HG03139 (cell line): ENCODE measurements at regions not wholly inside any gene's neighbourhood (a gene's known extent, or its start where the extent isn't known, plus 50 kb on each side); places are given as distances from the start of the nearest gene placed in this dataset.
"Not testable (repeated sequence)": the region's sequence is repeated elsewhere in the genome, so short reads cannot be mapped to it uniquely, and the experiment has no call there.

ENCODE experiments used
- ATAC-seq: cut with Tn5 transposase; IDR thresholded peaks from one replicate; pipeline ENCODE4 v1.9.1; 2021; ENCODE audit not compliant: unreplicated experiment

- ATAC-seq, result no peak
Observed at GRCh38 chr4:38278255-38278654, 318.1 kb downstream of the PTTG2 start.

- no peak for ATAC-seq
Observed at GRCh38 chr4:38279077-38279476, 318.9 kb downstream of the PTTG2 start.

GRCh38 chr4:38279650-38280322, 319.6 kb downstream of the PTTG2 start:
- no peak for ATAC-seq

GRCh38 chr4:38280323-38280706, 320.1 kb downstream of the PTTG2 start:
- no peak for ATAC-seq

- no peak for ATAC-seq
Observed at GRCh38 chr4:38281371-38282071, 321.3 kb downstream of the PTTG2 start.

- ATAC-seq, result no peak
Observed at GRCh38 chr4:38283724-38284123, 323.5 kb downstream of the PTTG2 start.

GRCh38 chr4:38284294-38285030, 324.3 kb downstream of the PTTG2 start:
- ATAC-seq, result no peak

- ATAC-seq, result no peak
Observed at GRCh38 chr4:38287101-38287851, 327.1 kb downstream of the PTTG2 start.

- no peak for ATAC-seq
Observed at GRCh38 chr4:38289553-38289952, 329.4 kb downstream of the PTTG2 start.

- no peak for ATAC-seq
Observed at GRCh38 chr4:38290366-38290765, 330.2 kb downstream of the PTTG2 start.

GRCh38 chr4:38290914-38291313, 330.7 kb downstream of the PTTG2 start:
- no peak for ATAC-seq

- ATAC-seq, result no peak
Observed at GRCh38 chr4:38292529-38292928, 332.3 kb downstream of the PTTG2 start.

- ATAC-seq, result no peak
Observed at GRCh38 chr4:38294238-38294637, 334.0 kb downstream of the PTTG2 start.

GRCh38 chr4:38297061-38297460, 336.9 kb downstream of the PTTG2 start:
- no peak for ATAC-seq

GRCh38 chr4:38298868-38299713, 338.9 kb downstream of the PTTG2 start:
- ATAC-seq, result no peak

- ATAC-seq, result no peak
Observed at GRCh38 chr4:38302910-38303309, 342.7 kb downstream of the PTTG2 start.

- not testable (repeated sequence) for ATAC-seq
Observed at GRCh38 chr4:38304460-38304859, 344.3 kb downstream of the PTTG2 start.

- ATAC-seq, result peak; percentile 49
Observed at GRCh38 chr4:38306482-38307071, 346.4 kb downstream of the PTTG2 start.

GRCh38 chr4:38308728-38309311, 348.6 kb downstream of the PTTG2 start:
- ATAC-seq, result no peak

GRCh38 chr4:38309471-38309870, 349.3 kb downstream of the PTTG2 start:
- ATAC-seq, result no peak
